ENCODE measurements at regions not wholly inside any gene's neighbourhood (a gene's known extent, or its start where the extent isn't known, plus 50 kb on each side); places are given as distances from the start of the nearest gene placed in this dataset.

GRCh38 chr3:83092521-83093221, 1331.2 kb upstream of the GBE1 start:
- no peak for DNase-seq (ENCODE audit: low read depth, low spot score)

GRCh38 chr3:83076041-83076440, 1314.6 kb upstream of the GBE1 start:
- no peak for DNase-seq (ENCODE audit: low read depth, low spot score)

GRCh38 chr3:83074485-83074884, 1313.0 kb upstream of the GBE1 start:
- no peak for DNase-seq (ENCODE audit: low read depth, low spot score)

GRCh38 chr3:83065851-83066460, 1304.5 kb upstream of the GBE1 start:
- DNase-seq (ENCODE audit: low read depth, low spot score) = no peak

GRCh38 chr3:83063446-83063845, 1302.0 kb upstream of the GBE1 start:
- no peak for DNase-seq (ENCODE audit: low read depth, low spot score)

GRCh38 chr3:83048556-83048955, 1287.1 kb upstream of the GBE1 start:
- DNase-seq (ENCODE audit: low read depth, low spot score) = no peak

- DNase-seq (ENCODE audit: low read depth, low spot score) = no peak
These were observed 1278.0 kb upstream of the GBE1 start for GRCh38 chr3:83039422-83039821.

- DNase-seq (ENCODE audit: low read depth, low spot score) = no peak
These were observed 1274.2 kb upstream of the GBE1 start for GRCh38 chr3:83035704-83036010.

GRCh38 chr3:83034806-83035703, 1273.6 kb upstream of the GBE1 start:
- no peak for DNase-seq (ENCODE audit: low read depth, low spot score)

GRCh38 chr3:83033133-83033532, 1271.7 kb upstream of the GBE1 start:
- no peak for DNase-seq (ENCODE audit: low read depth, low spot score)

GRCh38 chr3:83023086-83023485, 1261.6 kb upstream of the GBE1 start:
- no peak for DNase-seq (ENCODE audit: low read depth, low spot score)

- DNase-seq (ENCODE audit: low read depth, low spot score) = no peak
These were observed 1250.0 kb upstream of the GBE1 start for GRCh38 chr3:83011481-83011880.

GRCh38 chr3:83003917-83004316, 1242.5 kb upstream of the GBE1 start:
- no peak for DNase-seq (ENCODE audit: low read depth, low spot score)

- DNase-seq (ENCODE audit: low read depth, low spot score) = no peak
These were observed 1241.5 kb upstream of the GBE1 start for GRCh38 chr3:83002869-83003445.

- DNase-seq (ENCODE audit: low read depth, low spot score) = no peak
These were observed 1238.3 kb upstream of the GBE1 start for GRCh38 chr3:82999777-83000176.

GRCh38 chr3:82978368-82978767, 1216.9 kb upstream of the GBE1 start:
- no peak for DNase-seq (ENCODE audit: low read depth, low spot score)

GRCh38 chr3:82977871-82978270, 1216.4 kb upstream of the GBE1 start:
- no peak for DNase-seq (ENCODE audit: low read depth, low spot score)

GRCh38 chr3:82973791-82974190, 1212.3 kb upstream of the GBE1 start:
- DNase-seq (ENCODE audit: low read depth, low spot score) = no peak

- DNase-seq (ENCODE audit: low read depth, low spot score) = no peak
These were observed 1198.9 kb upstream of the GBE1 start for GRCh38 chr3:82960379-82960778.

- no peak for DNase-seq (ENCODE audit: low read depth, low spot score)
These were observed 1196.3 kb upstream of the GBE1 start for GRCh38 chr3:82957696-82958095.

GRCh38 chr3:82957079-82957478, 1195.6 kb upstream of the GBE1 start:
- no peak for DNase-seq (ENCODE audit: low read depth, low spot score)

- no peak for DNase-seq (ENCODE audit: low read depth, low spot score)
These were observed 1193.0 kb upstream of the GBE1 start for GRCh38 chr3:82954486-82954885.

All from smooth muscle cell of the brain vasculature (primary cell).